Lower leg skin (tissue), 3 donors: ENCODE measurements at regions not wholly inside any gene's neighbourhood (a gene's known extent, or its start where the extent isn't known, plus 50 kb on each side); places are given as distances from the start of the nearest gene placed in this dataset.

Experiments
- CTCF ChIP-seq, 3 donors: fragments of 450-650 bp; IDR thresholded peaks; one replicate each; pipeline ENCODE4 v1.5.1; 2016; ENCODE audit warnings: antibody characterized with exemption in 3 of 3, mild to moderate bottlenecking in 3 of 3, moderate library complexity in 2 of 3
- POLR2A ChIP-seq, 2 donors: fragments of 450-650 bp; IDR thresholded peaks; one replicate each; pipeline ENCODE4 v1.6.1; 2016 to 2017; ENCODE audit warnings: antibody characterized with exemption in 2 of 2, mild to moderate bottlenecking in 1 of 2, moderate library complexity in 1 of 2

GRCh38 chr6:14555804-14556203 lies 438.2 kb downstream of the CD83 start:
- TF ChIP-seq CTCF (IDR thresholded peaks at IDR 0.05) (no peak), POLR2A (IDR thresholded peaks at IDR 0.05) (no peak)
